Hepatocyte (in vitro differentiated cells): ENCODE measurements at regions not wholly inside any gene's neighbourhood (a gene's known extent, or its start where the extent isn't known, plus 50 kb on each side); places are given as distances from the start of the nearest gene placed in this dataset.

Experiments used
- CTCF ChIP-seq: fragments of 200-600 bp; sonication (generic); IDR thresholded peaks from 2 replicates; pipeline ENCODE4 v1.5.1; 2016; ENCODE audit warnings: antibody characterized with exemption, mild to moderate bottlenecking; ENCODE audit not compliant: poor library complexity
- EZH2 ChIP-seq: fragments of 200-600 bp; sonication (generic); IDR thresholded peaks from 2 replicates; pipeline ENCODE4 v1.6.1; 2016; ENCODE audit warnings: antibody characterized with exemption, mild to moderate bottlenecking, borderline replicate concordance
- EZH2phosphoT487 ChIP-seq: fragments of 200-600 bp; sonication (generic); IDR thresholded peaks from one replicate; pipeline ENCODE4 v1.6.1; 2018; ENCODE audit warnings: antibody characterized with exemption, mild to moderate bottlenecking, low read depth, moderate library complexity; ENCODE audit not compliant: unreplicated experiment, severe bottlenecking

GRCh38 chr11:106409671-106410070 is 332.2 kb downstream of the AASDHPPT start:
- TF ChIP-seq CTCF = no peak
- TF ChIP-seq EZH2 = no peak
- TF ChIP-seq EZH2phosphoT487 = no peak
